ENCODE measurements at regions not wholly inside any gene's neighbourhood (a gene's known extent, or its start where the extent isn't known, plus 50 kb on each side); places are given as distances from the start of the nearest gene placed in this dataset.
A peak's percentile ranks its signal among the peaks of the same experiment; 100 is the strongest.

DNA sequence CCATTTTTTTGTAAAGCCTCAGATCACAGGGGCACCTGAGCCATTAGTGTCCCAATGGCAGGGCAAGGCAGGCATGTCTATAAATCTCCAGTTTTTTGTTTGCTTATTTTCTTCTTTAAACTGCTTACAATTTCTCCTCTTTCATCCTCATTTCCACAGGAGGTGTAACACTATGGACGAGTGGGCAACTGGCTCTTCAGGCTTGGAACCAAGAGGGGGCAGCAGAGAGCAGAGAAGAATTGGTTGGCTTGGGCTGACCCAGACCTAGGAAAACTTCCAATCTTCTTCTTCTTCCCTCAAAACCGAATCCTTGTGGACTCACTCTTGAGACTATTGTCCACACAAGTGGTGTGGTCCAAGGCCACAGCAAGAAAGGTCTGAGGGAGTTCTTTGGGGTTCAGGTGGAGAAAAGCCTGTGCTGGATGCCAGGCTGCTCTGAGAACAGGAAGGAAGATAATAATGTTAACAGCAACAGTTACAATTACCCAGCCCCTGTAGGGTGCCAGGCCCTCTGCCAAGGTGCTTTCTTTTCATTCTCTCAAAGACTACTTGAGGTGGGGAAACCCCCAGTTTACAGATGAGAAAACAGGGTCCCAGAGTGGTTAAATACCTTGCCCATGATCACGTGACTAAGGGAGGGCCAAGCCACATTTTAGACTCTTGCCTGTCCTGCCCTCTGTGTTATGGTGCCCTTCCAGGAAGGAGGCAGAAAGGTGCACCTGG is 70.7 kb upstream of the E2F8 start (continued):
- TF ChIP-seq, protein P1, sequence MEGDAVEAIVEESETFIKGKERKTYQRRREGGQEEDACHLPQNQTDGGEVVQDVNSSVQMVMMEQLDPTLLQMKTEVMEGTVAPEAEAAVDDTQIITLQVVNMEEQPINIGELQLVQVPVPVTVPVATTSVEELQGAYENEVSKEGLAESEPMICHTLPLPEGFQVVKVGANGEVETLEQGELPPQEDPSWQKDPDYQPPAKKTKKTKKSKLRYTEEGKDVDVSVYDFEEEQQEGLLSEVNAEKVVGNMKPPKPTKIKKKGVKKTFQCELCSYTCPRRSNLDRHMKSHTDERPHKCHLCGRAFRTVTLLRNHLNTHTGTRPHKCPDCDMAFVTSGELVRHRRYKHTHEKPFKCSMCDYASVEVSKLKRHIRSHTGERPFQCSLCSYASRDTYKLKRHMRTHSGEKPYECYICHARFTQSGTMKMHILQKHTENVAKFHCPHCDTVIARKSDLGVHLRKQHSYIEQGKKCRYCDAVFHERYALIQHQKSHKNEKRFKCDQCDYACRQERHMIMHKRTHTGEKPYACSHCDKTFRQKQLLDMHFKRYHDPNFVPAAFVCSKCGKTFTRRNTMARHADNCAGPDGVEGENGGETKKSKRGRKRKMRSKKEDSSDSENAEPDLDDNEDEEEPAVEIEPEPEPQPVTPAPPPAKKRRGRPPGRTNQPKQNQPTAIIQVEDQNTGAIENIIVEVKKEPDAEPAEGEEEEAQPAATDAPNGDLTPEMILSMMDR (IDR thresholded peaks at IDR 0.05 in 2 of 3, conservative IDR thresholded peaks at IDR 0.05 in 1 of 3; ENCODE audit: control insufficient read depth in 2 of 3, extremely low read depth in 1 of 3, insufficient read depth in 1 of 3, low read depth in 3 of 3, low read length in 3 of 3): peak; percentile 75 to 86 (median 79)
- TF ChIP-seq YY1 (IDR thresholded peaks at IDR 0.05; ENCODE audit: low read depth, low read length) (peak; percentile 37; the same call in 1 of the 2 replicates), ZNF217 (IDR thresholded peaks at IDR 0.05) (no peak)

DNA sequence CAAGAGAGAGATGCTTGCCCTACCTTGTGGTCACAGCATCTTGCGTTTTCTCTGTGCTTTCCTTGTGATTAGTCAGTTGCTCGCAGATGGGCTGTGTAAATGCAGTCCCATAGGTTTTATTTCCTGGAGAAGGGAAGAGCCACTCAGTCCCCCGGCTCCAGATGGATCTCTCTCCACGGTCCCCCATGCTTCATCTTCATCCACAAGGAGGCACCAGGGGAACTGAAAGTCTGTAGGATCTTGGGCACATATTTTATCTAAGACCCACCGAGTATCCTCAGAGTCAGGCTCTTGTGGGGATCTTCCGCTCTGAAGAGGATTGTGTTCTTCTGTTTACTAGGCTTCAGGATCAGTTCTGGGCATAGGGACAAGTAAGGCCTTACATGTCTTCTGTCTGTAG is 66.8 kb upstream of the E2F8 start:
- Histone ChIP-seq H3K4me2 (ENCODE audit: control insufficient read depth, insufficient read depth) (no peak overlapping the region), H3K27ac (ENCODE audit: control insufficient read depth, insufficient read depth) (no peak overlapping the region), H3K27me3 (replicated peaks in 1 of 2; ENCODE audit: control insufficient read depth in 2 of 2, insufficient read depth in 2 of 2, low read length in 1 of 2) (no peaks in the 10 kb centered on the region), H3K4me3 (no peak overlapping the region), H2AFZ (ENCODE audit: control insufficient read depth, low read depth, low read length) (no peak overlapping the region), H3K4me1 (ENCODE audit: control insufficient read depth, insufficient read depth, low read length) (peaks cover 6% of the 10 kb centered on the region; the same call in 1 of the 2 replicates), H3K36me3 (ENCODE audit: control insufficient read depth in 2 of 2, insufficient read depth in 2 of 2, low read length in 1 of 2) (no peaks in the 10 kb centered on the region), H3K79me2 (ENCODE audit: control insufficient read depth, insufficient read depth, low read length) (no peaks in the 10 kb centered on the region), H3K9me3 (replicated peaks; ENCODE audit: control insufficient read depth, insufficient read depth, low read length) (no peaks in the 10 kb centered on the region), H3K9ac (ENCODE audit: control insufficient read depth, insufficient read depth, low read length) (no peak overlapping the region), H4K20me1 (ENCODE audit: control insufficient read depth, insufficient read depth) (no peaks in the 10 kb centered on the region)
- ChIA-PET RAD21 (ENCODE audit: unreplicated experiment) (interaction anchor here (1.0 kb wide), 1 partner anchor 20 kb away, joined by 3 read pairs; no protein-coding TSS in a partner anchor), SMC1A (ENCODE audit: uncharacterized antibody, unreplicated experiment) (interaction anchor here (1.3 kb wide), 1 partner anchor 19 kb away, joined by 3 read pairs; no protein-coding TSS in a partner anchor), POLR2A (no interaction called here), CTCF (no interaction called here)
- FAIRE-seq (no peak), ATAC-seq (no peak), DNase-seq (ENCODE audit: low read depth, low spot score) (no peak)
- WGBS (ENCODE audit: insufficient coverage, insufficient replicate concordance, low lambda C conversion rate, missing lambda C conversion rate): 25% methylated on average over 6 of the region's 6 CpGs
- no TSS peak for BruUV-seq (replicated peaks)
- in situ Hi-C loops (cut with MboI): loop anchor here (25.0 kb wide), 1 partner anchor 430 kb away; no protein-coding TSS in a partner anchor
- intact Hi-C loops (cut with micrococcal nuclease; ENCODE audit: unreplicated experiment): no loop called here
- TF ChIP-seq POLR2A (IDR thresholded peaks at IDR 0.05; ENCODE audit: low read depth, low read length): no peak
- TF ChIP-seq RBBP5 (conservative IDR thresholded peaks at IDR 0.05): no peak
- TF ChIP-seq, protein P2, sequence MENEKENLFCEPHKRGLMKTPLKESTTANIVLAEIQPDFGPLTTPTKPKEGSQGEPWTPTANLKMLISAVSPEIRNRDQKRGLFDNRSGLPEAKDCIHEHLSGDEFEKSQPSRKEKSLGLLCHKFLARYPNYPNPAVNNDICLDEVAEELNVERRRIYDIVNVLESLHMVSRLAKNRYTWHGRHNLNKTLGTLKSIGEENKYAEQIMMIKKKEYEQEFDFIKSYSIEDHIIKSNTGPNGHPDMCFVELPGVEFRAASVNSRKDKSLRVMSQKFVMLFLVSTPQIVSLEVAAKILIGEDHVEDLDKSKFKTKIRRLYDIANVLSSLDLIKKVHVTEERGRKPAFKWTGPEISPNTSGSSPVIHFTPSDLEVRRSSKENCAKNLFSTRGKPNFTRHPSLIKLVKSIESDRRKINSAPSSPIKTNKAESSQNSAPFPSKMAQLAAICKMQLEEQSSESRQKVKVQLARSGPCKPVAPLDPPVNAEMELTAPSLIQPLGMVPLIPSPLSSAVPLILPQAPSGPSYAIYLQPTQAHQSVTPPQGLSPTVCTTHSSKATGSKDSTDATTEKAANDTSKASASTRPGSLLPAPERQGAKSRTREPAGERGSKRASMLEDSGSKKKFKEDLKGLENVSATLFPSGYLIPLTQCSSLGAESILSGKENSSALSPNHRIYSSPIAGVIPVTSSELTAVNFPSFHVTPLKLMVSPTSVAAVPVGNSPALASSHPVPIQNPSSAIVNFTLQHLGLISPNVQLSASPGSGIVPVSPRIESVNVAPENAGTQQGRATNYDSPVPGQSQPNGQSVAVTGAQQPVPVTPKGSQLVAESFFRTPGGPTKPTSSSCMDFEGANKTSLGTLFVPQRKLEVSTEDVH (IDR thresholded peaks at IDR 0.05; ENCODE audit: low read depth, partially characterized antibody): no peak
- TF ChIP-seq ASH2L (IDR thresholded peaks at IDR 0.05; ENCODE audit: borderline replicate concordance, low read depth): no peak
- no peak for TF ChIP-seq FOXK2 (IDR thresholded peaks at IDR 0.05)
- no peak for TF ChIP-seq NR2F1 (conservative IDR thresholded peaks at IDR 0.05)
- TF ChIP-seq POLR2AphosphoS2 (IDR thresholded peaks at IDR 0.05; ENCODE audit: low read depth, low read length): no peak
- TF ChIP-seq, protein P3, sequence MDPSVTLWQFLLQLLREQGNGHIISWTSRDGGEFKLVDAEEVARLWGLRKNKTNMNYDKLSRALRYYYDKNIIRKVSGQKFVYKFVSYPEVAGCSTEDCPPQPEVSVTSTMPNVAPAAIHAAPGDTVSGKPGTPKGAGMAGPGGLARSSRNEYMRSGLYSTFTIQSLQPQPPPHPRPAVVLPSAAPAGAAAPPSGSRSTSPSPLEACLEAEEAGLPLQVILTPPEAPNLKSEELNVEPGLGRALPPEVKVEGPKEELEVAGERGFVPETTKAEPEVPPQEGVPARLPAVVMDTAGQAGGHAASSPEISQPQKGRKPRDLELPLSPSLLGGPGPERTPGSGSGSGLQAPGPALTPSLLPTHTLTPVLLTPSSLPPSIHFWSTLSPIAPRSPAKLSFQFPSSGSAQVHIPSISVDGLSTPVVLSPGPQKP (IDR thresholded peaks at IDR 0.05; ENCODE audit: low read depth, low read length): no peak
- TF ChIP-seq BRCA1 (IDR thresholded peaks at IDR 0.05; ENCODE audit: low read depth, low read length): no peak
- TF ChIP-seq MEF2A (IDR thresholded peaks at IDR 0.05; ENCODE audit: insufficient read depth, low read depth, low read length): no peak
- TF ChIP-seq ZNF217 (IDR thresholded peaks at IDR 0.05): no peak
- TF ChIP-seq, protein P4, sequence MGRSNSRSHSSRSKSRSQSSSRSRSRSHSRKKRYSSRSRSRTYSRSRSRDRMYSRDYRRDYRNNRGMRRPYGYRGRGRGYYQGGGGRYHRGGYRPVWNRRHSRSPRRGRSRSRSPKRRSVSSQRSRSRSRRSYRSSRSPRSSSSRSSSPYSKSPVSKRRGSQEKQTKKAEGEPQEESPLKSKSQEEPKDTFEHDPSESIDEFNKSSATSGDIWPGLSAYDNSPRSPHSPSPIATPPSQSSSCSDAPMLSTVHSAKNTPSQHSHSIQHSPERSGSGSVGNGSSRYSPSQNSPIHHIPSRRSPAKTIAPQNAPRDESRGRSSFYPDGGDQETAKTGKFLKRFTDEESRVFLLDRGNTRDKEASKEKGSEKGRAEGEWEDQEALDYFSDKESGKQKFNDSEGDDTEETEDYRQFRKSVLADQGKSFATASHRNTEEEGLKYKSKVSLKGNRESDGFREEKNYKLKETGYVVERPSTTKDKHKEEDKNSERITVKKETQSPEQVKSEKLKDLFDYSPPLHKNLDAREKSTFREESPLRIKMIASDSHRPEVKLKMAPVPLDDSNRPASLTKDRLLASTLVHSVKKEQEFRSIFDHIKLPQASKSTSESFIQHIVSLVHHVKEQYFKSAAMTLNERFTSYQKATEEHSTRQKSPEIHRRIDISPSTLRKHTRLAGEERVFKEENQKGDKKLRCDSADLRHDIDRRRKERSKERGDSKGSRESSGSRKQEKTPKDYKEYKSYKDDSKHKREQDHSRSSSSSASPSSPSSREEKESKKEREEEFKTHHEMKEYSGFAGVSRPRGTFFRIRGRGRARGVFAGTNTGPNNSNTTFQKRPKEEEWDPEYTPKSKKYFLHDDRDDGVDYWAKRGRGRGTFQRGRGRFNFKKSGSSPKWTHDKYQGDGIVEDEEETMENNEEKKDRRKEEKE (IDR thresholded peaks at IDR 0.05): no peak

Measured in GM12878 (cell line).